WTC11 (cell line): ENCODE measurements at regions not wholly inside any gene's neighbourhood (a gene's known extent, or its start where the extent isn't known, plus 50 kb on each side); places are given as distances from the start of the nearest gene placed in this dataset.

Experiments
- AFF4 ChIP-seq: sonication (generic); formaldehyde crosslinking; IDR thresholded peaks from 2 replicates; pipeline ENCODE4 v1.8.1; 2023; ENCODE audit warnings: mild to moderate bottlenecking, missing genetic modification reagents, borderline replicate concordance
- ARID4B ChIP-seq: sonication (generic); formaldehyde crosslinking; IDR thresholded peaks from 2 replicates; pipeline ENCODE4 v1.8.0; 2023; ENCODE audit warnings: missing genetic modification reagents, mild to moderate bottlenecking, borderline replicate concordance
- ATF3 ChIP-seq: sonication (generic); formaldehyde crosslinking; conservative IDR thresholded peaks from 2 replicates; pipeline ENCODE4 v1.8.1; 2022; ENCODE audit warnings: mild to moderate bottlenecking, missing genetic modification reagents
- CDX4 ChIP-seq: fragments of 250-450 bp; sonication (Bioruptor Pico); IDR thresholded peaks from 2 replicates; pipeline ENCODE4 v1.9.0; 2021; ENCODE audit warnings: moderate library complexity, mild to moderate bottlenecking, inconsistent platforms, borderline replicate concordance
- EMX1 ChIP-seq: fragments of 250-450 bp; sonication (Bioruptor Pico); IDR thresholded peaks from 2 replicates; pipeline ENCODE4 v1.8.0; 2021; ENCODE audit warnings: mild to moderate bottlenecking
- FOXK1 ChIP-seq: sonication (generic); formaldehyde crosslinking; IDR thresholded peaks from 2 replicates; pipeline ENCODE4 v1.8.0; 2022; ENCODE audit warnings: mild to moderate bottlenecking, moderate library complexity, missing genetic modification reagents
- ZBTB21 ChIP-seq: sonication (generic); formaldehyde crosslinking; IDR thresholded peaks from 2 replicates; pipeline ENCODE4 v1.8.1; 2023; ENCODE audit warnings: mild to moderate bottlenecking, missing genetic modification reagents, borderline replicate concordance
- ZNF232 ChIP-seq: sonication (generic); formaldehyde crosslinking; IDR thresholded peaks from 2 replicates; pipeline ENCODE4 v1.8.0; 2022; ENCODE audit warnings: mild to moderate bottlenecking, missing genetic modification reagents
- ZNF416 ChIP-seq: fragments of 250-450 bp; sonication (Bioruptor Pico); IDR thresholded peaks from 2 replicates; pipeline ENCODE4 v1.9.0; 2021; ENCODE audit warnings: mild to moderate bottlenecking, inconsistent platforms
- ZNF425 ChIP-seq: fragments of 250-450 bp; sonication (Bioruptor Pico); conservative IDR thresholded peaks from 2 replicates; pipeline ENCODE4 v1.9.0; 2021; ENCODE audit warnings: mild to moderate bottlenecking
- ZNF532 ChIP-seq: fragments of 250-450 bp; sonication (Bioruptor Pico); IDR thresholded peaks from 2 replicates; pipeline ENCODE4 v1.9.0; 2021; ENCODE audit warnings: mild to moderate bottlenecking, borderline replicate concordance

GRCh38 chr1:234922987-234923386 is 205.7 kb downstream of the TOMM20 start (continued):
- no peak for TF ChIP-seq ARID4B (CRISPR knock-in tag)
- no peak for TF ChIP-seq ZNF532 (CRISPR knock-in tag)
- TF ChIP-seq ZBTB21: no peak
- no peak for TF ChIP-seq AFF4
- TF ChIP-seq EMX1 (CRISPR knock-in tag): no peak
- no peak for TF ChIP-seq ATF3 (CRISPR knock-in tag)
- no peak for TF ChIP-seq ZNF416 (CRISPR knock-in tag)
- no peak for TF ChIP-seq FOXK1 (CRISPR knock-in tag)
- no peak for TF ChIP-seq CDX4 (CRISPR knock-in tag)
- no peak for TF ChIP-seq ZNF232 (CRISPR knock-in tag)
- no peak for TF ChIP-seq ZNF425 (CRISPR knock-in tag)
